Astrocyte (in vitro differentiated cells and primary cell): ENCODE measurements at regions not wholly inside any gene's neighbourhood (a gene's known extent, or its start where the extent isn't known, plus 50 kb on each side); places are given as distances from the start of the nearest gene placed in this dataset.

Source experiments
- DNase-seq: peaks from one replicate; pipeline ENCODE4 v3.0.0-alpha.2; 2010; ENCODE audit warnings: low read depth
- FAIRE-seq: peaks from 2 replicates; lab custom pipeline; 2011; peaks lifted over from hg19 to GRCh38; lab: Jason Lieb, UNC
- H2AFZ ChIP-seq: 2 replicates; pipeline ENCODE4 v1.6.0; 2012; ENCODE audit warnings: low read depth, low read length, inconsistent platforms
- H3K27ac ChIP-seq: 2 replicates; pipeline ENCODE4 v1.5.1; 2011; ENCODE audit warnings: low read depth, low read length, inconsistent platforms
- H3K27me3 ChIP-seq: 2 replicates; pipeline ENCODE4 v1.6.0; 2011; ENCODE audit warnings: low read length, inconsistent platforms; ENCODE audit not compliant: insufficient read depth
- H3K36me3 ChIP-seq: 2 replicates; pipeline ENCODE4 v1.5.1; 2011; ENCODE audit warnings: low read length, inconsistent platforms; ENCODE audit not compliant: insufficient read depth
- H3K4me1 ChIP-seq: 2 replicates; pipeline ENCODE4 v1.5.1; 2011; ENCODE audit warnings: low read length, inconsistent platforms; ENCODE audit not compliant: insufficient read depth
- H3K4me2 ChIP-seq: 2 replicates; pipeline ENCODE4 v1.6.0; 2012; ENCODE audit warnings: low read length, inconsistent platforms
- H3K4me3 ChIP-seq: 2 replicates; pipeline ENCODE4 v1.5.1; 2011; ENCODE audit warnings: low read depth, mild to moderate bottlenecking, low read length, inconsistent platforms; ENCODE audit not compliant: insufficient read depth
- H3K79me2 ChIP-seq: 2 replicates; pipeline ENCODE4 v1.6.0; 2012; ENCODE audit warnings: mild to moderate bottlenecking, low read length, inconsistent platforms; ENCODE audit not compliant: insufficient read depth
- H3K9ac ChIP-seq: 2 replicates; pipeline ENCODE4 v1.6.0; 2012; ENCODE audit warnings: mild to moderate bottlenecking, low read length, inconsistent platforms
- H3K9me3 ChIP-seq: 2 replicates; pipeline ENCODE4 v1.5.1; 2012; ENCODE audit warnings: low read depth, mild to moderate bottlenecking, low read length, inconsistent platforms; ENCODE audit not compliant: insufficient read depth
- H4K20me1 ChIP-seq: 2 replicates; pipeline ENCODE4 v1.6.0; 2012; ENCODE audit warnings: low read length, inconsistent platforms; ENCODE audit not compliant: insufficient read depth
- H3K27ac Mint-ChIP-seq: one replicate; pipeline ENCODE4 v1.8.0; 2021; ENCODE audit warnings: mild to moderate bottlenecking, mixed read lengths; ENCODE audit not compliant: unreplicated experiment
- H3K27me3 Mint-ChIP-seq: one replicate; pipeline ENCODE4 v1.8.0; 2021; ENCODE audit warnings: low read depth, mixed read lengths; ENCODE audit not compliant: unreplicated experiment
- H3K36me3 Mint-ChIP-seq: one replicate; pipeline ENCODE4 v1.8.0; 2021; ENCODE audit warnings: low read depth, mixed read lengths; ENCODE audit not compliant: unreplicated experiment
- H3K4me1 Mint-ChIP-seq: one replicate; pipeline ENCODE4 v1.8.0; 2021; ENCODE audit warnings: low read depth, mixed read lengths; ENCODE audit not compliant: unreplicated experiment
- H3K4me3 Mint-ChIP-seq: one replicate; pipeline ENCODE4 v1.8.0; 2021; ENCODE audit warnings: mild to moderate bottlenecking, moderate library complexity, mixed read lengths; ENCODE audit not compliant: unreplicated experiment
- H3K9me3 Mint-ChIP-seq: one replicate; pipeline ENCODE4 v1.8.0; 2021; ENCODE audit warnings: mild to moderate bottlenecking, mixed read lengths; ENCODE audit not compliant: unreplicated experiment
- EZH2 ChIP-seq: IDR thresholded peaks from 2 replicates; pipeline ENCODE4 v1.6.1; 2012; ENCODE audit warnings: mild to moderate bottlenecking, low read length, inconsistent platforms; ENCODE audit not compliant: insufficient read depth
- TF ChIP-seq, protein P1 (sequence below): IDR thresholded peaks from 2 replicates; pipeline ENCODE4 v1.5.1; 2011; ENCODE audit warnings: low read depth, mild to moderate bottlenecking, inconsistent platforms, low read length, moderate library complexity; ENCODE audit not compliant: insufficient read depth

DNA sequence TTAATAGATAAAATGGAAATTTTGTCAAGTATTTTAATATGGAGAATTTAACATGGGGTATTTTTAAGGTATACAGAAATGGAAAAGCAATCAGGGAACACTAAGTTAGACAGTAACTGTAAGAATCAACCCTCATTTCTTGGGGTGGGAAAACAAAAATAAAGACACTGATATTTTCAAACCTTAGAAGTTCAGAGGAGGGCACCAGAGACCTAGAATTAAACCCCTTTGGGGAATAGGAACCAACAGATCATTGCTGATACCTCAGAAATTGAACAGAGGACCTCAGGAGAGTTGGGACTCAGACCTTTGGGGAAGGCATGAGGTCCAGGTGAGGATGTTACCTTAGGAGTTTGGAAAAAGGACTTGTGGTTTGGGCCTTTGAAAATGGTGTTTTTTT, 435.6 kb downstream of the TMA16 start:
- Histone ChIP-seq H4K20me1 (no peaks in the 10 kb centered on the region), H3K9me3 (no peaks in the 10 kb centered on the region), H3K27me3 (no peaks in the 10 kb centered on the region), H3K4me1 (no peaks in the 10 kb centered on the region), H3K4me2 (no peak overlapping the region), H3K79me2 (no peaks in the 10 kb centered on the region), H3K4me3 (no peak overlapping the region), H3K27ac (no peak overlapping the region), H3K9ac (no peak overlapping the region), H2AFZ (no peak overlapping the region), H3K36me3 (no peaks in the 10 kb centered on the region)
- no peak for DNase-seq
- H3K4me3 Mint-ChIP-seq, result no peak overlapping the region
- H3K27me3 Mint-ChIP-seq, result no peaks in the 10 kb centered on the region
- FAIRE-seq, result no peak
- no peak overlapping the region for H3K27ac Mint-ChIP-seq
- H3K9me3 Mint-ChIP-seq, result no peaks in the 10 kb centered on the region
- H3K4me1 Mint-ChIP-seq, result no peaks in the 10 kb centered on the region
- no peaks in the 10 kb centered on the region for H3K36me3 Mint-ChIP-seq
- TF ChIP-seq EZH2, result no peak
- TF ChIP-seq, protein P1, sequence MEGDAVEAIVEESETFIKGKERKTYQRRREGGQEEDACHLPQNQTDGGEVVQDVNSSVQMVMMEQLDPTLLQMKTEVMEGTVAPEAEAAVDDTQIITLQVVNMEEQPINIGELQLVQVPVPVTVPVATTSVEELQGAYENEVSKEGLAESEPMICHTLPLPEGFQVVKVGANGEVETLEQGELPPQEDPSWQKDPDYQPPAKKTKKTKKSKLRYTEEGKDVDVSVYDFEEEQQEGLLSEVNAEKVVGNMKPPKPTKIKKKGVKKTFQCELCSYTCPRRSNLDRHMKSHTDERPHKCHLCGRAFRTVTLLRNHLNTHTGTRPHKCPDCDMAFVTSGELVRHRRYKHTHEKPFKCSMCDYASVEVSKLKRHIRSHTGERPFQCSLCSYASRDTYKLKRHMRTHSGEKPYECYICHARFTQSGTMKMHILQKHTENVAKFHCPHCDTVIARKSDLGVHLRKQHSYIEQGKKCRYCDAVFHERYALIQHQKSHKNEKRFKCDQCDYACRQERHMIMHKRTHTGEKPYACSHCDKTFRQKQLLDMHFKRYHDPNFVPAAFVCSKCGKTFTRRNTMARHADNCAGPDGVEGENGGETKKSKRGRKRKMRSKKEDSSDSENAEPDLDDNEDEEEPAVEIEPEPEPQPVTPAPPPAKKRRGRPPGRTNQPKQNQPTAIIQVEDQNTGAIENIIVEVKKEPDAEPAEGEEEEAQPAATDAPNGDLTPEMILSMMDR, result no peak

DNA sequence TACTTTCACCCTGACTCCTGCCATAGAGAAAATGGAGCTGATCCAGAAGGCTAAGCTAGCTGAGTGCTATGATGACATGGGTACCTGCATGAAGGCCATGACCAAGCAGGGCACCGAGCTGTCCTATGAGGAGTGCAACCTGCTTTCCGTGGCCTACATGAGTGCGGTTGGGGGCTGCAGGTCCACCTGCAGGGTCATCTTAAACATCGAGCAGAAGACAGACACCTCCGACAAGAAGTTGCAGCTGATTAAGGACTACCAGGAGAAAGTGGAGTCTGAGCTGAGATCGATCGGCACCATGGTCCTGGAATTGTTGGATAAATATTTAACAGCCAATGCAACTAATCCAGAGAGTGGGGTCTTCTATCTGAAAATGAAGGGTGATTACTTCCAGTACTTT, 438.0 kb downstream of the TMA16 start:
- H3K9me3 Mint-ChIP-seq, result no peaks in the 10 kb centered on the region
- Histone ChIP-seq H3K27ac (no peak overlapping the region), H3K9me3 (no peaks in the 10 kb centered on the region), H3K4me3 (no peak overlapping the region), H3K36me3 (no peaks in the 10 kb centered on the region), H2AFZ (no peak overlapping the region), H3K9ac (no peak overlapping the region), H3K27me3 (no peaks in the 10 kb centered on the region), H3K4me1 (no peaks in the 10 kb centered on the region), H3K79me2 (no peaks in the 10 kb centered on the region), H3K4me2 (no peak overlapping the region), H4K20me1 (no peaks in the 10 kb centered on the region)
- TF ChIP-seq EZH2, result no peak
- TF ChIP-seq, protein P1, result no peak
- no peaks in the 10 kb centered on the region for H3K27me3 Mint-ChIP-seq
- FAIRE-seq (no peak), DNase-seq (no peak)
- no peak overlapping the region for H3K27ac Mint-ChIP-seq
- H3K4me3 Mint-ChIP-seq, result no peak overlapping the region
- H3K4me1 Mint-ChIP-seq, result no peaks in the 10 kb centered on the region
- no peaks in the 10 kb centered on the region for H3K36me3 Mint-ChIP-seq

DNA sequence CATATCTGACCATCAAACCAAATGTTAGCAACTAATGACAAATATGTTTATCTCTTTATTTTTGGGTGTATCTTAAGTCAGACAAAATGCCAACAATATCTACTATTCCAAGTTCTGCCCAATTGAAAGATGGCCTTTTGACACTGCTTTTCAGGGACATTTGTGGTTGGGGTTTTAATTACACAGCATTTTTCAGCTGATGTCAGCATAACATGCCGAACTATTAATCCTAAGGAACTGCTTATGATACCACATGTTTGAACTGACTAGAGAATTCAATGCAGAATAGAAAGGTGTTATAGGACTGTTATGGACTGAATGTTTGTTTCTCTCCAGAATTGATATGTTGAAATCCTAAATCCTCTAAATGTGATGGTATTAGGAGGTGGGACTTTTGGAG, 445.1 kb downstream of the TMA16 start:
- Histone ChIP-seq H3K4me2 (no peak overlapping the region), H3K4me3 (no peak overlapping the region), H3K9me3 (no peaks in the 10 kb centered on the region), H3K27me3 (no peaks in the 10 kb centered on the region), H2AFZ (no peak overlapping the region), H3K9ac (no peak overlapping the region), H3K27ac (no peak overlapping the region), H4K20me1 (no peaks in the 10 kb centered on the region), H3K79me2 (no peaks in the 10 kb centered on the region), H3K36me3 (no peaks in the 10 kb centered on the region), H3K4me1 (no peaks in the 10 kb centered on the region)
- FAIRE-seq (no peak), DNase-seq (no peak)
- no peaks in the 10 kb centered on the region for H3K27me3 Mint-ChIP-seq
- H3K4me3 Mint-ChIP-seq, result no peak overlapping the region
- TF ChIP-seq EZH2, result no peak
- TF ChIP-seq, protein P1, result no peak
- no peaks in the 10 kb centered on the region for H3K4me1 Mint-ChIP-seq
- H3K9me3 Mint-ChIP-seq, result no peaks in the 10 kb centered on the region
- no peak overlapping the region for H3K27ac Mint-ChIP-seq
- H3K36me3 Mint-ChIP-seq, result no peaks in the 10 kb centered on the region
